Mesodermal cell (in vitro differentiated cells): ENCODE measurements at regions not wholly inside any gene's neighbourhood (a gene's known extent, or its start where the extent isn't known, plus 50 kb on each side); places are given as distances from the start of the nearest gene placed in this dataset.

Experiments used
- H3K27ac ChIP-seq: 2 replicates; pipeline ENCODE4 v1.7.0; 2013; ENCODE audit warnings: mild to moderate bottlenecking, low read depth, low read length, moderate library complexity; ENCODE audit not compliant: severe bottlenecking
- H3K36me3 ChIP-seq: 2 replicates; pipeline ENCODE4 v1.7.1; 2013; ENCODE audit warnings: mild to moderate bottlenecking, low read length, moderate library complexity; ENCODE audit not compliant: control insufficient read depth, insufficient read depth
- H3K4me1 ChIP-seq: one replicate; pipeline ENCODE4 v1.7.1; 2013; ENCODE audit warnings: mild to moderate bottlenecking, low read length; ENCODE audit not compliant: insufficient read depth, control insufficient read depth, poor library complexity, severe bottlenecking
- H3K4me3 ChIP-seq: 2 replicates; pipeline ENCODE4 v1.7.0; 2013; ENCODE audit warnings: low read length, control low read depth, mild to moderate bottlenecking; ENCODE audit not compliant: insufficient read depth, poor library complexity, severe bottlenecking; ENCODE audit errors: extremely low read depth
- H3K9me3 ChIP-seq: 2 replicates; pipeline ENCODE4 v1.7.1; 2013; ENCODE audit warnings: mild to moderate bottlenecking, low read length, moderate library complexity; ENCODE audit not compliant: control insufficient read depth
- WGBS, 2 experiments: methylation state at CpG; one replicate each; pipeline ENCODE4 v1.1.5; 2013; ENCODE audit warnings: missing lambda C conversion rate in 2 of 2; ENCODE audit not compliant: insufficient coverage in 2 of 2; 5-methylcytosine and 5-hydroxymethylcytosine counted together

DNA sequence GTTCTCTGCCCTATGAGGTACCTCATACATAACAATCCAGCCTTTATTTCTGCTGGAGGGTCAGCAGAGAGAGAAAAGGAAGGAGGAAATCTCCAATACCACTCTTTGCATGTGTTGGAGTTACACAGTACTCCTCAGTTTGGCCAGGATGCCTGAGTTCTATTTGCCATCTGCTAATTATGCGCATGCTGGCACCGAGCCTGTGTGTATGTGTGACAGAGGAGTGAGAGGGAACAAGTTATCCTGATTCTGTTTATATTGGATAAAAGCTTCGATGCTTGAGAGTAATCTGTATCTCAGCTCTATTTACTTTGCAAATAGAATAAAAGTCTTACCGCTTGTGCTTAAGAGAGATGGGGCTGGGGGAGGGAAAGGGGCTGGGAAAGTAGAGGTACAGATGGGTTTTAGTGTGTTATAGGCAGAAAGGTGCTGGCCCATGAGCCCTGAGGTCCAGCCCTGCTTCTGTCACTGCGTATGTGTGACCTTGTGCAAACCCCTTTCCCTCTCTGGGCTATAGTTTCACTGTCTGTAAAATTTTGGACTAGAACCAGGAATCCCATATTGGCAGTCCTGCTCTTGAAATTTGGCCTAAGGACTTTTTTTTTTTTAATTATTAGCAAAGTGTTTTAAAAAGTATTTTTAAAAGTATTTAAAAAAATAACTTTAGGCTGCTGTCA, 54.5 kb upstream of the PLXNA2 start:
- Histone ChIP-seq H3K9me3 (no peaks in the 10 kb centered on the region), H3K4me3 (no peak overlapping the region), H3K36me3 (no peaks in the 10 kb centered on the region), H3K27ac (no peak overlapping the region), H3K4me1 (no peaks in the 10 kb centered on the region)
- WGBS, 2 experiments: 63 to 100% methylated on average over 1 to 4 of the region's 5 CpGs

DNA sequence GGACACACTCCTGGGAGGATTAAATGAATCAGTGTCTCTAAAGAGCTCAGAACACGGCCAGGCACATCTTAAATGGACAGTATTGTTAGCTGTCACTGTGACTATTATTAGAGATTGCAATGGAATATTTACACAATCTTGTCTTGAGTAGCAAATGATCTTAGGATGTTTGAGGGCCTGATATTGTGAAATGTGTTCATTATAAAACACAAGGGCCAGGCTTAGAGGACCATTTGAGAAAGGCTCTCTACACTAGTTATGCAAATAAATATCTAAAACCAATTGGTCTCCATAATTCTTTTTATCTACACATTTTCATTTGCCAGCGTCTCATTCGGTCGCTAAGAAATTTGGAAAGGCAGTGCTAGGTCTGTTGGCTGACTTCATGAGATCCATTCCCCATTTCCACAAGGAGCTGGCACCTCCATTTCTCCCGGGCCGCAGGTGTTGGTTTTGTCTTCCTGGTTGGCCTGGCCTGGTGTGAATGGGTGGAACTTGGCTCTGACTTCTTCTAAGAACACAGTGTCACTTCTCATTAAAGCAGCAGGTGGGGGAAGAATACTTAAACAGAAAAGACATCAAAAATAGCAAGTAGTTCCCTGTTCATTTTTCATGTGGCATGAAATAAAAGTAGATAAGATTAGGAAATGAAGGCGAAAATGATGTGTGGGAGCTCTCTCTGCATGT, 56.0 kb upstream of the PLXNA2 start:
- H3K4me3 ChIP-seq: no peak overlapping the region
- 33 to 92% methylated on average over 1 to 4 of the region's 7 CpGs for WGBS, 2 experiments
- no peaks in the 10 kb centered on the region for H3K9me3 ChIP-seq
- no peaks in the 10 kb centered on the region for H3K4me1 ChIP-seq
- H3K36me3 ChIP-seq: no peaks in the 10 kb centered on the region
- no peak overlapping the region for H3K27ac ChIP-seq

DNA sequence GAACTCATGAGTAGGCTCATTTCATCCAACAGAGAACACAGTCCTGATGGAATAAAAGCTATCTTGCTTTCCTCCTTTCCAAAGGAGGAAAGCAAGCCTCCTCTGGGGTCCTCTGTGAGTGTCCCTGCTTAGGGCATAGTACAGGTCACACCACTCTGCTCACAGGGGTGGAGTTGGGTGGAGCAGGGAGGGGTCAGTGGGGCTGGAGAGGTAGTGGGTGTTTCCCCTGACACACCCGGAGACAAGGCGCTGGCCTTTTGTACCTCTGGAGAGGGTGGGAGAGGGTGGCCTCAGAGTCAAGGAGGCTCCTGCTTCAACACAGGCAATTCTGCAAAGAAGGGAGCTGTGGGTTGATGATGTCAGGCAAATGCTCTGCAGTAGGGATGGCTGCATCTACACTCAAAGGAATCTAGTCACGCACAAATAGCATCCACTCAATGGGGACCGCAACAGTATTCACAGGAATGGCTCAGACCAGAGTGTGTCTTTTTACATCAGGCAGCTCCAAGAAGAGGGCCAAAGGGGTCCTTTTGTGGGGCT, 58.6 kb upstream of the PLXNA2 start:
- no peaks in the 10 kb centered on the region for H3K4me1 ChIP-seq
- H3K4me3 ChIP-seq: no peak overlapping the region
- 95 to 97% methylated on average over 2 to 4 of the region's 4 CpGs for WGBS, 2 experiments
- H3K9me3 ChIP-seq: no peaks in the 10 kb centered on the region
- no peaks in the 10 kb centered on the region for H3K36me3 ChIP-seq
- no peak overlapping the region for H3K27ac ChIP-seq

DNA sequence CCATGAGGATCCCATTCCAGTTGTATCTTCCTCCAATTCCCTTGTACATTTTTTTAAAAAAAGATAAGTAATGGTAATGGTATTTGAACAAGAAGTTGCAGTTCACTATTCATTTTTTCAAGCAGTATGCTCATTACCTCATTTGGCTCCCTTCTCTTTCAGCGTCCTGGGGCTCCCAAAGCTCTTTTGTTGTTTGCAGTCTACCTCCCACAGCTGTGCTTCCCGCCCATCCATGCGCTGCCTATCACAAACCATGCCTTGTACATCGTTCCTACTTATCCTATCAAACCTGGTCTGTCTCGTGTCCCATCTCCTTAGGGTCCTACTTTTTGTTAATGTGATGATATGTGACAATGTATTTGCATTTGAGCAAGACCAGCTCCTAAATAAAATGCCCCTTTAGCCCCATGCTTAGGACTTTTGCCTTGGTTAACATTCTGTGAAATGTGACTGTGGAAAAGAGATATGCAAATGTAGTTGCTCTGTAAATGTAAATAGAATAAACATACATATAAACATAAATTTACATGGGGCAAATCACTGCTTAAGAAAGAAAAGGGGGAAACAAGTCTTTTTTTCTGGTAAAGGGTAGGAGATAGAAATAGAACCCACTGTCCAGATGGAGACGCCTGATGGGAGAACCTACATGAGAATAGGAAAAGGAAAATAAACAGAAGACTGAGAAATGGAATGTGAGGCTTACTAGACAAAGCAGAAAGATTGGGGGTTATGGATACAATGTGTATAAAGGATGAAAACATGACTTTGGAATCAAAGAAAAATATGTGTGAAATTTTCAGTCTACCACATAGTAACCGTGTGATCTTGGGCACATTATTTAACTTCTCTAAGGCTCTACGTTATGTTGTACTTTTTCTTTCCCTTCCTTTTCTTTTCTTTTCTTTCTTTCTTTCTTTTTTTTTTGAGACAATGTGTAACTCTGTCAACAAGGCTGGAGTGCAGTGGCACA, 59.8 kb upstream of the PLXNA2 start:
- Histone ChIP-seq H3K36me3 (no peaks in the 10 kb centered on the region), H3K4me1 (no peaks in the 10 kb centered on the region), H3K4me3 (no peak overlapping the region), H3K27ac (no peak overlapping the region), H3K9me3 (no peaks in the 10 kb centered on the region)
- 68 to 78% methylated on average over 3 to 4 of the region's 8 CpGs for WGBS, 2 experiments

DNA sequence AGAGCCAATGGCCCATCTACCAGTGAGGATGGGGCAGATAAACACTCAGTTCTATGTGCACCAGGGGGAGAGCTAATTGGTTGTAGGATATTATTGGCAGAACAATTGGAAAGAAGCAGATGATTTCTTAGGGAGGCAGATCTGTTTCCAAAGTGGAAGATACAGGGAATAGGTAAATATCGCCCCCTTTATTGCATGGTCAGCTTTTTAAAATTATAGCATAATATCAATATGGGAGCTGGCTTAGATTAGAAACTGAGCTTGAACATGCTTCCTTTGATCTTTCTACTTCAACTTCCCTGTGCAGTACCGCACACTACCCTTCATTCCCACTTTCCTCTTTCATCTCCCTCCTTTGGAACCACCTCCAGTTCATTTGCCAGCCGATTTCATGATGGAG, 64.0 kb upstream of the PLXNA2 start:
- Histone ChIP-seq H3K9me3 (no peaks in the 10 kb centered on the region), H3K27ac (no peak overlapping the region), H3K36me3 (no peaks in the 10 kb centered on the region), H3K4me3 (no peak overlapping the region), H3K4me1 (no peaks in the 10 kb centered on the region)
- 95 to 100% methylated on average over 1 to 2 of the region's 3 CpGs for WGBS, 2 experiments

DNA sequence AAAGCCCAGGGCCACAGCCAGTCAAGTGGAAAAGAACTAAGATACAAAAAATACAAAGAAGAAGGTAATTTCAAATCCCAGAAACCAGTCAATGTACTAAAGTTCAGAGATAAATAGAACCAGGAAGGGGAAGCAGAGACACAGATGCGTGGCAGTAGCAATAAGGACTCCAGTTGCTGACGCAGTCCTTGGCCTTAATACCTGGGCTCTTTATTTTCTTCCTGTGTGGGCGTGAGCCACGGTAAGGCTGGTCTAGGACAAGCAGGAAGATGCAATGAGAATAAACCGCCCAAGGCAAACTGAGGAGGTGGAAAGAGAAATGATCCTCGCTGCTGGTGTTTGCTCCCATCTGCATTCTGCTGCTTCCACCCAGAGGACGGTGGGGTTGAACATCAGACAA, 65.6 kb upstream of the PLXNA2 start:
- no peaks in the 10 kb centered on the region for H3K4me1 ChIP-seq
- no peak overlapping the region for H3K27ac ChIP-seq
- H3K36me3 ChIP-seq: no peaks in the 10 kb centered on the region
- H3K4me3 ChIP-seq: no peak overlapping the region
- no peaks in the 10 kb centered on the region for H3K9me3 ChIP-seq
- 87 to 94% methylated on average over 5 to 7 of the region's 7 CpGs for WGBS, 2 experiments

DNA sequence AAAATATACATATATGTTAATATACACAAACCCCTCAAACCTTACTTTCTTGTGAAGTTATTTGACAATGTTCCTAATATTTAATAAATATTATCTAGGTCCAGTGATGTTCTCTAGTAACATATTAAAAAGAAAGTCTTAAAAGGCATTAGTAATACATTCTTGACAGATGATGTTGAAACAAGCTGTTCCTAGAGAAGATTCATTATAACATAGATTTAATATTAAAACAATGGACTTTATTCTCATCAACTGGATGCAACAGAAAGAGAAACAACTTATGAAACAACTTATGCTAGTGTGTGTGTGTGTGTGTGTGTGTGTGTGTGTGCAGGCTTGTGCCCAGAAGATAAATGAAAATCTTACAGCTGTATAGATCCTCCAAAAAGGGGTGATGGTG, 68.5 kb upstream of the PLXNA2 start:
- Histone ChIP-seq H3K36me3 (no peaks in the 10 kb centered on the region), H3K4me1 (no peaks in the 10 kb centered on the region), H3K9me3 (no peaks in the 10 kb centered on the region), H3K4me3 (no peak overlapping the region), H3K27ac (no peak overlapping the region)

DNA sequence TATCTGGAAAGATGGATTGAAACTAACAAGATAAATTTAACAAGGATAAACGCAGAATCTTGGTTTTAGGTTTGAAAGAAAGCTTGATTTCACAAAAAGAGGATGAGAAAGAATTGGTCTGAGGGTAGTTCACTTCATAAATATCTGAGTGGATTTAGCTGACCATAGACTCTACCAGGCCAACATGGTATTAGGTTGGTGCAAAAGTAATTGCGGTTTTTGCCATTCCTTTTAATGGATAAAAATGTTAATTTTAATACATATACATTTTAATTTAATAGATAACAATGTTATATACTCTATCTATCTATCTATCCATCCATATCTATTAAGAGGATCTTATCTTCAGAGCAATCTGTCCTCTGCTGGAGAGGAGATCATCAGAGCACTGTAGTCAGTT, 70.2 kb upstream of the PLXNA2 start:
- Histone ChIP-seq H3K9me3 (no peaks in the 10 kb centered on the region), H3K36me3 (no peaks in the 10 kb centered on the region), H3K27ac (no peak overlapping the region), H3K4me1 (no peaks in the 10 kb centered on the region), H3K4me3 (no peak overlapping the region)
- WGBS, 2 experiments: 88 to 100% methylated on average over 1 of the region's 2 CpGs

DNA sequence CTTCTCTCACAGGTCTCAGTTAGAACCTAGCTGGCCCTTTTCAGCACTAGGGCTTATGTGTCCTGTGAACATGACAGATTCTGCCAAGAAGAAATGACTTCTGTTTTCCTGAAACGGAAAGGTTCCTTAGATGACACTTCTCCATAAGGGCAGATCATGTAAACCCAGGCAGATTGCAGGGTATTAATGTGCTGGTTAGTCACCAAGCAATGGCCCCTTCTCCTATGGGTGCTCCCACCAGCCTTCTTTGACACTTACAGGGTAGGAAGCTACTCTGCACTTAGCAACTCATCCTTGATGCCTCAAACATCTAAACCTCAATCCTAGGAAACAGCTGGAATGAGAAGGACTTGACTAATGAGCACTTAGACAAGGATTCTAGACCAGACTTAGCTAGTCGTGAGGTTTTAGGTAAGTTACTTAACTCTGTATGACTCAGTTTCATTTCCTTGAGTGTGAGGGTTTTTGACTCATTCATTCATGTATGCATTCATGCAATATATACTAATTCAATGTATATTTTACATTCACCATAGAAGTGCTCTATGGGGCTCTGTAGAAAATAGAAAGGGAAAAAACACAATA, 74.1 kb upstream of the PLXNA2 start:
- Histone ChIP-seq H3K4me1 (no peaks in the 10 kb centered on the region), H3K9me3 (no peaks in the 10 kb centered on the region), H3K27ac (no peak overlapping the region), H3K4me3 (no peak overlapping the region), H3K36me3 (no peaks in the 10 kb centered on the region)
- WGBS, 2 experiments: 100% methylated on average over 1 of the region's 2 CpGs; no CpG with 5 or more reads in 1 of the 2 experiments

DNA sequence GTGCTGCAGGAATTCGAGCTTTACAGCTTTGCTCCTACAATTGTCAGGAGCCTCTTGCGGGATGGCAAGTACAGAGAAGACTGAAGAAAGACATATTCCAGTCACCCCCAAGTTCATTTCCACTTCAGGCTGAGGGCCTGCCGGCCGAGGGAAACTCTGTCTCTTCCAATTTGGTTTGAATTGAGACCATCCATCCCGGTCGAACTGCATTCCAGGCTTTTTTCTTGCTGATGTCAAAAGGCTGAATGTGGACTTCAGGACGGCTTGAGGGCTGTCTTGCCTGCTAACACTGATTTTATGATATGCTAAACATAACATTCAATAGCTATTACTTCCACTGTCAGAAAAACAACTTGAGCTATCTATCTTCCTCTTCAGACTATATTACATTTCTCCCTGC, 79.8 kb upstream of the PLXNA2 start:
- WGBS, 2 experiments: 80 to 81% methylated on average over 5 to 7 of the region's 7 CpGs
- H3K36me3 ChIP-seq: no peaks in the 10 kb centered on the region
- H3K9me3 ChIP-seq: no peaks in the 10 kb centered on the region
- H3K4me1 ChIP-seq: no peaks in the 10 kb centered on the region
- H3K4me3 ChIP-seq: no peak overlapping the region
- H3K27ac ChIP-seq: no peak overlapping the region
